Superior temporal gyrus (tissue), 1 donor: ENCODE measurements at regions not wholly inside any gene's neighbourhood (a gene's known extent, or its start where the extent isn't known, plus 50 kb on each side); places are given as distances from the start of the nearest gene placed in this dataset.
"Not testable (repeated sequence)": the region's sequence is repeated elsewhere in the genome, so short reads cannot be mapped to it uniquely, and the experiment has no call there.

Source experiments
- DNase-seq: peaks from one replicate; pipeline ENCODE4 v3.0.0-alpha.2; 2016; ENCODE audit errors: extremely low spot score

- DNase-seq = no peak
These were observed 51.0 kb downstream of the POU3F3 start for GRCh38 chr2:104904889-104905288.

GRCh38 chr2:104909317-104909716 is 55.4 kb downstream of the POU3F3 start:
- no peak for DNase-seq

GRCh38 chr2:104914509-104914908 is 60.6 kb downstream of the POU3F3 start:
- DNase-seq = no peak

- DNase-seq = no peak
These were observed 61.3 kb downstream of the POU3F3 start for GRCh38 chr2:104915107-104915793.

GRCh38 chr2:104919127-104919526 is 65.2 kb downstream of the POU3F3 start:
- no peak for DNase-seq

GRCh38 chr2:104923665-104924064 is 69.8 kb downstream of the POU3F3 start:
- DNase-seq = no peak

- peak; percentile 78 for DNase-seq
These were observed 75.7 kb downstream of the POU3F3 start for GRCh38 chr2:104929663-104930062.

- DNase-seq = peak; percentile 32
These were observed 76.8 kb downstream of the POU3F3 start for GRCh38 chr2:104930732-104931131.

- DNase-seq = no peak
These were observed 78.3 kb downstream of the POU3F3 start for GRCh38 chr2:104932243-104932642.

GRCh38 chr2:104933151-104933917 is 79.4 kb downstream of the POU3F3 start:
- no peak for DNase-seq

GRCh38 chr2:104936527-104936926 is 82.6 kb downstream of the POU3F3 start:
- no peak for DNase-seq

GRCh38 chr2:104938231-104938941 is 84.5 kb downstream of the POU3F3 start:
- DNase-seq = peak; percentile 46

GRCh38 chr2:104939570-104940217 is 85.8 kb downstream of the POU3F3 start:
- no peak for DNase-seq

- DNase-seq = peak; percentile 83
These were observed 90.6 kb downstream of the POU3F3 start for GRCh38 chr2:104944495-104944894.

- DNase-seq = peak; percentile 63
These were observed 91.2 kb downstream of the POU3F3 start for GRCh38 chr2:104945121-104945520.

GRCh38 chr2:104945866-104946265 is 92.0 kb downstream of the POU3F3 start:
- peak; percentile 89 for DNase-seq

GRCh38 chr2:104947456-104947855 is 90.4 kb upstream of the MRPS9 start:
- not testable (repeated sequence) for DNase-seq

- DNase-seq = no peak
These were observed 84.9 kb upstream of the MRPS9 start for GRCh38 chr2:104952976-104953375.

- DNase-seq = no peak
These were observed 72.0 kb upstream of the MRPS9 start for GRCh38 chr2:104965900-104966299.

GRCh38 chr2:104969564-104969963 is 68.3 kb upstream of the MRPS9 start:
- no peak for DNase-seq

GRCh38 chr2:104975371-104975770 is 62.5 kb upstream of the MRPS9 start:
- no peak for DNase-seq

GRCh38 chr2:104975851-104976250 is 62.0 kb upstream of the MRPS9 start:
- no peak for DNase-seq
